WERI-Rb-1 (cell line): ENCODE measurements at regions not wholly inside any gene's neighbourhood (a gene's known extent, or its start where the extent isn't known, plus 50 kb on each side); places are given as distances from the start of the nearest gene placed in this dataset.

Experiments used
- DNase-seq: peaks from one replicate; pipeline ENCODE4 v3.0.0-alpha.2; 2020
- H3K27ac ChIP-seq: fragments of 250-450 bp; sonication (Bioruptor Pico); 2 replicates; pipeline ENCODE4 v1.5.1; 2020; ENCODE audit warnings: mild to moderate bottlenecking, moderate library complexity
- H3K27me3 ChIP-seq: fragments of 250-450 bp; sonication (Bioruptor Pico); 2 replicates; pipeline ENCODE4 v1.5.1; 2021; ENCODE audit warnings: mild to moderate bottlenecking, low read depth, moderate library complexity; ENCODE audit not compliant: insufficient read depth, severe bottlenecking
- H3K36me3 ChIP-seq: fragments of 250-450 bp; sonication (Bioruptor Pico); 2 replicates; pipeline ENCODE4 v1.5.1; 2020; ENCODE audit warnings: mild to moderate bottlenecking, moderate library complexity
- H3K4me3 ChIP-seq: 2 replicates; pipeline ENCODE4 v1.5.1; 2011; ENCODE audit warnings: low read depth, mild to moderate bottlenecking, control low read depth, low read length
- H3K9me3 ChIP-seq: fragments of 250-450 bp; sonication (Bioruptor Pico); 2 replicates; pipeline ENCODE4 v1.5.1; 2021; ENCODE audit warnings: mild to moderate bottlenecking, moderate library complexity; ENCODE audit not compliant: severe bottlenecking
- CTCF ChIP-seq: IDR thresholded peaks from 2 replicates; pipeline ENCODE4 v1.5.1; 2011; ENCODE audit warnings: low read depth, mild to moderate bottlenecking, control low read depth, inconsistent platforms, low read length

GRCh38 chr6:150705392-150705791 lies 105.7 kb downstream of the PLEKHG1 start:
- Histone ChIP-seq H3K4me3 (no peak overlapping the region), H3K9me3 (no peaks in the 10 kb centered on the region), H3K36me3 (no peaks in the 10 kb centered on the region), H3K27ac (no peak overlapping the region), H3K27me3 (no peaks in the 10 kb centered on the region)
- TF ChIP-seq CTCF, result no peak
- no peak for DNase-seq

DNA sequence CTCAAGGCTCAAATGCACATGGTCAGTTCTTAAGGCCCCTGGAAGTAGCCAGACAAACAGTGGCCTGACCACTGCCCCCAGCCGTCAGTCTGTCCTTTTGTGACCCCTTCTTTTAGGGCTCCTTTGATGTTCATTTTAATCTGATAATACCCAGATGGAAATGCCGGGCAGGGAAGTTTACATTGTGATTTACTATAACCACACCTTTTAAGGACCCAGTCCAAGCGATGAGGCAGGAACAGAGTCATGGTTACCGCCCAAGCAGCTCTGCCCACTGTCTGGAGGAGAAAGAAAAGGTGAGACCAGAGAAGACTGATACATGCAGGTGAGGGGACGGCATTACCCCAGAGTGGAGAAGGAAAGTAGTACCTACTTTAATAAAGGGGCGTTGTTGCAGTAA lies 110.6 kb downstream of the PLEKHG1 start:
- no peaks in the 10 kb centered on the region for H3K9me3 ChIP-seq
- no peaks in the 10 kb centered on the region for H3K27me3 ChIP-seq
- H3K27ac ChIP-seq, result no peak overlapping the region
- no peaks in the 10 kb centered on the region for H3K36me3 ChIP-seq
- TF ChIP-seq CTCF, result no peak
- H3K4me3 ChIP-seq, result no peak overlapping the region
- DNase-seq, result peak; percentile 9

GRCh38 chr6:150711061-150711460 lies 111.4 kb downstream of the PLEKHG1 start:
- DNase-seq, result no peak
- Histone ChIP-seq H3K4me3 (no peak overlapping the region), H3K27ac (no peak overlapping the region), H3K36me3 (no peaks in the 10 kb centered on the region), H3K27me3 (no peaks in the 10 kb centered on the region), H3K9me3 (no peaks in the 10 kb centered on the region)
- TF ChIP-seq CTCF, result no peak

DNA sequence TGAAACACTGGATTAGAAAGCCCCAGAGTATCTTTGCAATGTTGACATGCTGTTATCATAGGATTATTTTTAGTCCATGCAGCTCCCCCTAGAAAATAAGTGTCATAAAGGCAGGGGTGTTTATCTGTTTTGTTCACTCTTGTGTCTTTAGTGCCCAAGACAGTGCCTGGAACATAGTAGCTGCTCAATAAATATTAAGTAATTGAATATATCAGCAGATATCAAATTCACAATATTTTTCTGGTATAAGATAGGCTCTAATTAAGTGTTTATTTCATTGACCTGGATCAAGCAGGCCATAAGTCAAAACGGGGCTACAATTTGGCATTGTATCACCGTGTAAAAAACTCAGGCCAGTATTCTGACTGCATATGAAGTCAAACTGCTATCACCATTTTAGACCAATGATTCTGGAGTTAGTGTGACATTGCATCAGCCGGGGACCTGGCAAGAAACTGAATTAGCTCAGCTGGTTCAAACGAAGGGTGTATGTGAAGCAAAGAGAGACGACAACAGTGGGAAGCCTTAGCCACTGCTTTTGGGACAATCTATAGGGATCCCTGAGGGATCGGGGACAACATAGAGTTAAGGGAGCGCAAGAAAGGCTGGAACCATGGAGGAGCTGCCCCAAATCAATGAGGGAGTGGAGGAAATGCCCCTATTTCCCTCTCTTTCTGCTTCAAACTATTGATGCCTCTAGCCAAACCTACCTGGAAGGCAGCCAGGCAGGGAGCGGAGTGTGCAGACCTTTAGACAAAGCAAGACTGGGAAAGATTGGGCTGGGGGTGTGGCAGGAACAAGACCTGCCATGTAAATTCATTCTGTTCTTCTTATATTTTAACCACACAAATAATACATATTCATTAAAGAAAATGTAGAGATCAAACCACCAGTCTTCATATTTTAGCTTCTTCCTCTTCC lies 112.2 kb downstream of the PLEKHG1 start:
- no peak for DNase-seq
- H3K9me3 ChIP-seq, result no peaks in the 10 kb centered on the region
- TF ChIP-seq CTCF, result no peak
- no peak overlapping the region for H3K27ac ChIP-seq
- no peak overlapping the region for H3K4me3 ChIP-seq
- no peaks in the 10 kb centered on the region for H3K27me3 ChIP-seq
- H3K36me3 ChIP-seq, result no peaks in the 10 kb centered on the region

- Histone ChIP-seq H3K9me3 (no peaks in the 10 kb centered on the region), H3K4me3 (no peak overlapping the region), H3K27me3 (no peaks in the 10 kb centered on the region), H3K27ac (no peak overlapping the region), H3K36me3 (no peaks in the 10 kb centered on the region)
- no peak for DNase-seq
- TF ChIP-seq CTCF, result no peak
These were observed 113.0 kb downstream of the PLEKHG1 start for GRCh38 chr6:150712505-150713252.
